Caco-2 (cell line): ENCODE measurements at regions not wholly inside any gene's neighbourhood (a gene's known extent, or its start where the extent isn't known, plus 50 kb on each side); places are given as distances from the start of the nearest gene placed in this dataset.
"Not testable (repeated sequence)": the region's sequence is repeated elsewhere in the genome, so short reads cannot be mapped to it uniquely, and the experiment has no call there.

ENCODE experiments used
- BruUV-seq: library from RNA; stranded (reverse); fragments of 400-500 nt; replicated peaks from 2 replicates; lab custom pipeline; 2021; lab: Mats Ljungman, UMichigan
- CTCF ChIA-PET: fragments of 300-600 bp; sonication (Branson Sonifier 250); formaldehyde crosslinking; loops from one replicate; lab custom pipeline; 2022; ENCODE audit warnings: antibody characterized with exemption; lab: Charles Lee
- POLR2A ChIA-PET: fragments of 300-600 bp; sonication (Branson Sonifier 250); formaldehyde crosslinking; loops from one replicate; lab custom pipeline; 2022; ENCODE audit warnings: antibody characterized with exemption; lab: Charles Lee
- DNase-seq, 2 experiments: peaks; one replicate each; pipeline versions ENCODE4 v3.0.0 to v3.0.0-alpha.2; 2020 to 2022
- H3K27me3 ChIP-seq: replicated peaks from 2 replicates; pipeline ENCODE4 v1.6.0; 2011; ENCODE audit warnings: low read length; ENCODE audit not compliant: control insufficient read depth, insufficient read depth
- H3K36me3 ChIP-seq: 2 replicates; pipeline ENCODE4 v1.5.1; 2011; ENCODE audit warnings: low read length; ENCODE audit not compliant: control insufficient read depth, insufficient read depth
- H3K4me1 ChIP-seq: fragments of 250-450 bp; sonication (Bioruptor Pico); 2 replicates; pipeline ENCODE4 v1.5.1; 2020; ENCODE audit warnings: mild to moderate bottlenecking
- H3K4me3 ChIP-seq: 2 replicates; pipeline ENCODE4 v1.5.1; 2011; ENCODE audit warnings: low read depth, mild to moderate bottlenecking, control low read depth, low read length
- H3K9me3 ChIP-seq: fragments of 250-450 bp; sonication (Bioruptor Pico); 2 replicates; pipeline ENCODE4 v1.5.1; 2020; ENCODE audit warnings: mild to moderate bottlenecking, moderate library complexity
- H3K27ac Mint-ChIP-seq: one replicate; pipeline ENCODE4 v1.8.0; 2022; ENCODE audit warnings: mixed read lengths; ENCODE audit not compliant: unreplicated experiment
- H3K27me3 Mint-ChIP-seq: one replicate; pipeline ENCODE4 v1.8.0; 2022; ENCODE audit warnings: mixed read lengths; ENCODE audit not compliant: insufficient read depth, unreplicated experiment
- H3K36me3 Mint-ChIP-seq: one replicate; pipeline ENCODE4 v1.8.0; 2022; ENCODE audit warnings: mild to moderate bottlenecking, mixed read lengths; ENCODE audit not compliant: insufficient read depth, unreplicated experiment
- H3K4me1 Mint-ChIP-seq: one replicate; pipeline ENCODE4 v1.8.0; 2022; ENCODE audit warnings: low read depth, mixed read lengths; ENCODE audit not compliant: unreplicated experiment
- H3K4me3 Mint-ChIP-seq: one replicate; pipeline ENCODE4 v1.8.0; 2022; ENCODE audit warnings: mild to moderate bottlenecking, moderate library complexity, mixed read lengths; ENCODE audit not compliant: unreplicated experiment
- H3K9me3 Mint-ChIP-seq: one replicate; pipeline ENCODE4 v1.8.0; 2022; ENCODE audit warnings: mixed read lengths; ENCODE audit not compliant: unreplicated experiment
- CTCF ChIP-seq, 2 experiments: fragments of 200-600 bp in 1 of 2; IDR thresholded peaks; 1 replicate in 1 of 2; 2 replicates in 1 of 2; pipeline versions ENCODE4 v1.5.1 to v1.8.0; 2011 to 2022; ENCODE audit warnings: antibody characterized with exemption in 1 of 2, control low read depth in 1 of 2, inconsistent platforms in 1 of 2, low read depth in 1 of 2, low read length in 1 of 2, mild to moderate bottlenecking in 1 of 2, moderate library complexity in 1 of 2; ENCODE audit not compliant: insufficient read depth in 1 of 2, severe bottlenecking in 1 of 2, unreplicated experiment in 1 of 2
- intact Hi-C: fragments of 100-400 bp; cut with micrococcal nuclease; formaldehyde crosslinking; loops from one replicate; pipeline ENCODE4 v1.10.0; 2022; ENCODE audit not compliant: unreplicated experiment

DNA sequence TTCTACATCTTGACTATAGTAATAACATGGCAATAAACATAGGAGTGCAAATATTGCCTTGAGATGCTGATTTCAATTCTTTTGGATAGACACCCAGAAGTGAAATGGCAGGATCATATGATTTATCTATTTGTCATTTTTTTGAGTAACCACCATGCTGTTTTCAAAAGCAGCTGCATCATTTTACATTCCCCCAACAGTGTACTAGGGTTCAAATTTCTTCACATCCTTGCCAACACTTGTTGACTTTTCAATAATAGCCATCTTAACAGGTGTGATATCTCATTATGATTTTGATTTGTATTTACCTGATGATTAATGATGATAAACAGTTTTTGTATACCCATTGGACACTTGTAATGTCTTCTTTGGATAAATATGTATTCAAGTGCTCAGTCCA is 90.8 kb downstream of the STRADB start:
- Histone ChIP-seq H3K27me3 (no peaks in the 10 kb centered on the region), H3K4me3 (no peak overlapping the region), H3K9me3 (no peaks in the 10 kb centered on the region), H3K4me1 (no peaks in the 10 kb centered on the region), H3K36me3 (no peaks in the 10 kb centered on the region)
- TF ChIP-seq CTCF (IDR thresholded peaks at IDR 0.05; ENCODE audit: insufficient read depth in 1 of 2, low read depth in 1 of 2, low read length in 1 of 2, severe bottlenecking in 1 of 2, unreplicated experiment in 1 of 2): no peak
- no peak overlapping the region for H3K27ac Mint-ChIP-seq
- no peak overlapping the region for H3K4me3 Mint-ChIP-seq
- no peaks in the 10 kb centered on the region for H3K36me3 Mint-ChIP-seq
- intact Hi-C loops: no loop called here
- no peaks in the 10 kb centered on the region for H3K4me1 Mint-ChIP-seq
- no peak for DNase-seq
- BruUV-seq: no TSS peak
- POLR2A ChIA-PET: no interaction called here
- CTCF ChIA-PET: no interaction called here
- H3K9me3 Mint-ChIP-seq: peaks cover 10% of the 10 kb centered on the region
- H3K27me3 Mint-ChIP-seq: peaks cover 3% of the 10 kb centered on the region

GRCh38 chr2:201539271-201539670 is 87.7 kb downstream of the STRADB start:
- BruUV-seq, H3K9me3 ChIP-seq, POLR2A ChIA-PET, H3K27me3 Mint-ChIP-seq, H3K4me3 ChIP-seq, DNase-seq, H3K4me1 Mint-ChIP-seq, H3K4me1 ChIP-seq, intact Hi-C loops, CTCF ChIA-PET, H3K27ac Mint-ChIP-seq, H3K36me3 ChIP-seq, H3K27me3 ChIP-seq, H3K9me3 Mint-ChIP-seq, H3K4me3 Mint-ChIP-seq, H3K36me3 Mint-ChIP-seq: not testable (repeated sequence)

GRCh38 chr2:201538025-201538424 is 86.5 kb downstream of the STRADB start:
- no peaks in the 10 kb centered on the region for H3K36me3 Mint-ChIP-seq

More at GRCh38 chr2:201538025-201538424, 86.5 kb downstream of the STRADB start:
- intact Hi-C loops: no loop called here
- H3K27me3 ChIP-seq: no peaks in the 10 kb centered on the region
- H3K9me3 ChIP-seq: no peaks in the 10 kb centered on the region
- no peak overlapping the region for H3K4me3 ChIP-seq
- ChIA-PET POLR2A (no interaction called here), CTCF (no interaction called here)
- Mint-ChIP-seq H3K9me3 (peaks cover 8% of the 10 kb centered on the region), H3K27me3 (no peaks in the 10 kb centered on the region), H3K4me3 (no peak overlapping the region), H3K27ac (no peak overlapping the region), H3K4me1 (no peaks in the 10 kb centered on the region)
- H3K36me3 ChIP-seq: no peaks in the 10 kb centered on the region
- DNase-seq: peak in 1 of 2 experiments; percentile 17
- BruUV-seq: no TSS peak
- TF ChIP-seq CTCF (IDR thresholded peaks at IDR 0.05; ENCODE audit: insufficient read depth in 1 of 2, low read depth in 1 of 2, low read length in 1 of 2, severe bottlenecking in 1 of 2, unreplicated experiment in 1 of 2): no peak
- H3K4me1 ChIP-seq: no peaks in the 10 kb centered on the region; the same call in 1 of the 2 replicates
